ENCODE measurements at regions not wholly inside any gene's neighbourhood (a gene's known extent, or its start where the extent isn't known, plus 50 kb on each side); places are given as distances from the start of the nearest gene placed in this dataset.

DNA sequence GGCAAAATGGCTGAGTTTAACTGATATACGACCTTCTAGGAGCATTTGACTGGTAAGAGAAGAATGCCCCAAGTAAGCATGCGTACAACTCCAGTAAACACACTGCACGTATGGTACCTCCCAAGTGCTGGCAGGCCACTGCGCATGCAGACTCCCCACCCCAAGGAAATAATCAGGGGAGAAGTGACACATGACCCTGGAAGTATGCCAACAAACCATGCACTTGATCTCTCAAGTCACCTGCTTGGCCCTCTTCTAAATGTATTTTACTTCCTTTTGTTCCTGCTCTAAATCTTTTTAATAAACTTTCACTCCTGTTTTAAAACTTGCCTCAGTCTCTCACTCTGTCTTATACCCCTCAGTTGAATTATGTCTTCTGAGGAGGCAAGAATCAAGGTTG, 129.8 kb upstream of the COL5A2 start:
- no peak overlapping the region for H3K4me3 ChIP-seq (ENCODE audit: insufficient read depth, low read depth, low read length)
- H2BK120ac ChIP-seq (ENCODE audit: low read depth, low read length), result no peak overlapping the region
- H3K18ac ChIP-seq (ENCODE audit: low read depth, low read length), result no peak overlapping the region
- TF ChIP-seq POLR2A (IDR thresholded peaks at IDR 0.05; ENCODE audit: low read depth, low read length), result no peak
- no peak for TF ChIP-seq NFE2L2 (IDR thresholded peaks at IDR 0.05; ENCODE audit: low read depth, low read length)
- TF ChIP-seq RCOR1 (IDR thresholded peaks at IDR 0.05; ENCODE audit: insufficient replicate concordance, low read length), result no peak
- no peak for TF ChIP-seq MXI1 (IDR thresholded peaks at IDR 0.05; ENCODE audit: borderline replicate concordance, low read depth, low read length)
- TF ChIP-seq, protein P1, sequence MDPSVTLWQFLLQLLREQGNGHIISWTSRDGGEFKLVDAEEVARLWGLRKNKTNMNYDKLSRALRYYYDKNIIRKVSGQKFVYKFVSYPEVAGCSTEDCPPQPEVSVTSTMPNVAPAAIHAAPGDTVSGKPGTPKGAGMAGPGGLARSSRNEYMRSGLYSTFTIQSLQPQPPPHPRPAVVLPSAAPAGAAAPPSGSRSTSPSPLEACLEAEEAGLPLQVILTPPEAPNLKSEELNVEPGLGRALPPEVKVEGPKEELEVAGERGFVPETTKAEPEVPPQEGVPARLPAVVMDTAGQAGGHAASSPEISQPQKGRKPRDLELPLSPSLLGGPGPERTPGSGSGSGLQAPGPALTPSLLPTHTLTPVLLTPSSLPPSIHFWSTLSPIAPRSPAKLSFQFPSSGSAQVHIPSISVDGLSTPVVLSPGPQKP (IDR thresholded peaks at IDR 0.05; ENCODE audit: borderline replicate concordance, low read depth, low read length), result no peak
- TF ChIP-seq CHD1 (IDR thresholded peaks at IDR 0.05; ENCODE audit: low read depth, low read length), result no peak
- no peak for TF ChIP-seq RFX5 (IDR thresholded peaks at IDR 0.05; ENCODE audit: low read depth, low read length)
- TF ChIP-seq CEBPB (IDR thresholded peaks at IDR 0.05; ENCODE audit: low read depth, low read length), result no peak
- no peak for TF ChIP-seq FOS (IDR thresholded peaks at IDR 0.05; ENCODE audit: low read depth, low read length)
- TF ChIP-seq MAFK (IDR thresholded peaks at IDR 0.05; ENCODE audit: low read depth, low read length), result no peak
- 0 out of 4 replicates have a peak overlapping the region, but pooled peaks of 1 of the 2 experiments have one; percentile 2 for H4K8ac ChIP-seq (ENCODE audit: low read depth in 2 of 2, low read length in 2 of 2)
- no TSS peak for BruUV-seq (replicated peaks)
- no peaks in the 10 kb centered on the region for H3K27me3 ChIP-seq (ENCODE audit: control insufficient read depth, insufficient read depth, low read length)
- no peak overlapping the region for H3K9ac ChIP-seq (ENCODE audit: low read depth, low read length)
- H2BK15ac ChIP-seq (ENCODE audit: low read depth, low read length), result no peak overlapping the region
- H4K20me1 ChIP-seq (ENCODE audit: insufficient read depth, low read length), result no peaks in the 10 kb centered on the region
- H4K5ac ChIP-seq (ENCODE audit: low read depth, low read length), result no peak overlapping the region
- H3K36me3 ChIP-seq (ENCODE audit: control insufficient read depth, insufficient read depth, low read length), result no peaks in the 10 kb centered on the region
- no peak overlapping the region for H3K27ac ChIP-seq (ENCODE audit: insufficient read depth, low read length)
- no peak overlapping the region for H3K4ac ChIP-seq (ENCODE audit: low read depth, low read length)
- no peak overlapping the region for H2BK20ac ChIP-seq (ENCODE audit: low read depth, low read length)
- no peaks in the 10 kb centered on the region for H3K79me1 ChIP-seq (ENCODE audit: low read depth in 1 of 2, low read length in 2 of 2)
- POLR2A ChIA-PET (ENCODE audit: unreplicated experiment), result no interaction called here
- DNase-seq (no peak), ATAC-seq (ENCODE audit: low read depth) (no peak)
- H3K9me1 ChIP-seq (ENCODE audit: insufficient read depth, low read length), result peaks cover 2% of the 10 kb centered on the region; the same call in 1 of the 2 replicates
- H2BK5ac ChIP-seq (ENCODE audit: low read depth, low read length, poor library complexity, severe bottlenecking), result no peak overlapping the region
- H2AFZ ChIP-seq (replicated peaks; ENCODE audit: low read length, poor library complexity), result no peak overlapping the region
- 73% methylated on average over 3 of the region's 4 CpGs; no CpG with 5 or more reads in 1 of the 2 experiments for WGBS, 2 experiments (ENCODE audit: extremely low coverage in 2 of 2, insufficient read length in 1 of 2)
- intact Hi-C loops (cut with micrococcal nuclease), result no loop called here
- CTCF ChIA-PET, result no interaction called here
- H3K14ac ChIP-seq (replicated peaks; ENCODE audit: low read depth, low read length), result peak overlapping the region; percentile 21; the same call in 1 of the 2 replicates
- no peak overlapping the region for H4K91ac ChIP-seq (ENCODE audit: insufficient read depth, low read depth, low read length)
- H3K9me3 ChIP-seq (ENCODE audit: control insufficient read depth, insufficient read depth, low read length), result no peaks in the 10 kb centered on the region
- H3K4me1 ChIP-seq (ENCODE audit: control insufficient read depth, insufficient read depth, low read length), result peaks cover 3% of the 10 kb centered on the region; the same call in 1 of the 2 replicates
- dilution Hi-C loops (cut with HindIII; ENCODE audit: low sequenced_read_pairs, unreplicated experiment), result no loop called here
- in situ Hi-C loops (cut with MboI; ENCODE audit: low sequenced_read_pairs), result no loop called here
- no peak overlapping the region for H2AK5ac ChIP-seq (ENCODE audit: low read depth, low read length)
- no peak overlapping the region for H3K23ac ChIP-seq (ENCODE audit: low read depth, low read length)
- H3K4me2 ChIP-seq (ENCODE audit: low read depth, low read length), result no peak overlapping the region
- H3K56ac ChIP-seq (ENCODE audit: extremely low read depth, insufficient read depth, low read length), result no peak overlapping the region
- no peak overlapping the region for H2AK9ac ChIP-seq (replicated peaks; ENCODE audit: low read depth, low read length, poor library complexity)

All from IMR-90 (cell line).